HCT116 (cell line): ENCODE measurements at regions not wholly inside any gene's neighbourhood (a gene's known extent, or its start where the extent isn't known, plus 50 kb on each side); places are given as distances from the start of the nearest gene placed in this dataset.

Source experiments
- ATAC-seq: fragments of 200-7000 bp; cut with Tn5 transposase; 2 replicates; pipeline ENCODE4 v1.9.1; 2020; ENCODE audit warnings: mild to moderate bottlenecking, moderate library complexity
- BruUV-seq: library from RNA; stranded (reverse); fragments of 400-500 nt; replicated peaks from 2 replicates; lab custom pipeline; 2021; lab: Mats Ljungman, UMichigan
- CTCF ChIA-PET: fragments of 300-600 bp; sonication (Branson Sonifier 250); formaldehyde crosslinking; loops from one replicate; lab custom pipeline; 2021; ENCODE audit warnings: antibody characterized with exemption; lab: Charles Lee
- POLR2A ChIA-PET: fragments of 300-600, 350-600 bp; sonication (Branson Sonifier 250); formaldehyde crosslinking; loops from one replicate; lab custom pipeline; 2021; ENCODE audit warnings: antibody characterized with exemption; lab: Charles Lee
- RAD21 ChIA-PET, 2 experiments: fragments of 300-600 bp; sonication (Branson Sonifier 250); formaldehyde crosslinking; loops; one replicate each; lab custom pipeline; 2023; ENCODE audit warnings: low total read pairs in 2 of 2; ENCODE audit not compliant: uncharacterized antibody in 2 of 2, unreplicated experiment in 2 of 2, low non-redundant PET in 1 of 2; lab: Charles Lee
- DNase-seq: peaks from one replicate; pipeline ENCODE4 v3.0.0-alpha.2; 2010; ENCODE audit warnings: low read depth, low spot score
- H2AFZ ChIP-seq: fragments of 200-600 bp; shearing (Covaris generic), sonication (generic); 2 replicates; pipeline ENCODE4 v1.6.1; 2017; ENCODE audit warnings: low read depth, mixed run types, mixed read lengths, antibody characterized with exemption, low read length; ENCODE audit not compliant: poor library complexity, severe bottlenecking
- H3K27ac ChIP-seq: 2 replicates; pipeline ENCODE4 v1.5.1; 2012; ENCODE audit warnings: low read depth, low read length
- H3K27me3 ChIP-seq: fragments of 200-600 bp; sonication (generic); 2 replicates; pipeline ENCODE4 v1.6.1; 2016; ENCODE audit warnings: mixed run types, low read length, mixed read lengths; ENCODE audit not compliant: insufficient read depth
- H3K36me3 ChIP-seq, 2 experiments: fragments of 200-500 bp in 1 of 2; fragments of 200-600 bp in 1 of 2; sonication (Bioruptor generic) in 1 of 2; sonication (generic) in 1 of 2; 2 replicates each; pipeline versions ENCODE4 v1.5.1 to v1.6.1; 2014 to 2016; ENCODE audit warnings: low read length in 2 of 2, inconsistent platforms in 1 of 2, mixed read lengths in 1 of 2, mixed run types in 1 of 2; ENCODE audit not compliant: insufficient read depth in 2 of 2, control insufficient read depth in 1 of 2
- H3K4me1 ChIP-seq, 2 experiments: fragments of 200-600 bp in 1 of 2; sonication (generic) in 1 of 2; 2 replicates each; pipeline versions ENCODE4 v1.5.1 to v1.6.1; 2012 to 2017; ENCODE audit warnings: low read length in 2 of 2, inconsistent platforms in 1 of 2, mild to moderate bottlenecking in 1 of 2, mixed read lengths in 1 of 2, mixed run types in 1 of 2, moderate library complexity in 1 of 2; ENCODE audit not compliant: insufficient read depth in 2 of 2, control insufficient read depth in 1 of 2
- H3K4me2 ChIP-seq: fragments of 200-600 bp; sonication (generic); 2 replicates; pipeline ENCODE4 v1.6.1; 2017; ENCODE audit warnings: mixed run types, low read length, mixed read lengths
- H3K4me3 ChIP-seq, 2 experiments: fragments of 200-600 bp in 1 of 2; sonication (generic) in 1 of 2; replicated peaks in 1 of 2; 2 replicates each; pipeline ENCODE4 v1.5.1; 2011 to 2016; ENCODE audit warnings: low read length in 2 of 2, control low read depth in 1 of 2, low read depth in 1 of 2, mild to moderate bottlenecking in 1 of 2, mixed read lengths in 1 of 2, mixed run types in 1 of 2
- H3K79me2 ChIP-seq: fragments of 200-600 bp; sonication (generic); 2 replicates; pipeline ENCODE4 v1.6.1; 2017; ENCODE audit warnings: mild to moderate bottlenecking, mixed run types, low read length, moderate library complexity, mixed read lengths; ENCODE audit not compliant: insufficient read depth
- H3K9ac ChIP-seq: fragments of 200-600 bp; sonication (generic); 2 replicates; pipeline ENCODE4 v1.6.1; 2016; ENCODE audit warnings: low read length, mixed read lengths
- H3K9me2 ChIP-seq: fragments of 200-600 bp; sonication (generic), shearing (Covaris generic); 2 replicates; pipeline ENCODE4 v1.6.1; 2017; ENCODE audit warnings: mixed run types, mild to moderate bottlenecking, moderate library complexity; ENCODE audit not compliant: insufficient read depth
- H3K9me3 ChIP-seq, 2 experiments: fragments of 200-500 bp in 1 of 2; fragments of 200-600 bp in 1 of 2; sonication (Bioruptor generic) in 1 of 2; sonication (generic) in 1 of 2; 2 replicates each; pipeline ENCODE4 v1.6.1; 2014 to 2017; ENCODE audit warnings: low read length in 2 of 2, mixed read lengths in 2 of 2, inconsistent platforms in 1 of 2, low read depth in 1 of 2, mild to moderate bottlenecking in 1 of 2, mixed run types in 1 of 2, moderate library complexity in 1 of 2; ENCODE audit not compliant: control insufficient read depth in 1 of 2, insufficient read depth in 1 of 2
- H4K20me1 ChIP-seq: fragments of 200-600 bp; sonication (generic), shearing (Covaris generic); 2 replicates; pipeline ENCODE4 v1.6.1; 2017; ENCODE audit warnings: mixed run types, mild to moderate bottlenecking, moderate library complexity; ENCODE audit not compliant: insufficient read depth
- ATF3 ChIP-seq: IDR thresholded peaks from 2 replicates; pipeline ENCODE4 v1.6.1; 2012
- CBX3 ChIP-seq: IDR thresholded peaks from 2 replicates; pipeline ENCODE4 v1.6.1; 2012; ENCODE audit warnings: low read depth
- CEBPB ChIP-seq: IDR thresholded peaks from 2 replicates; pipeline ENCODE4 v1.6.1; 2012; ENCODE audit warnings: low read depth
- CTCF ChIP-seq, 3 experiments: fragments of 200-600 bp in 1 of 3; sonication (generic) in 1 of 3; IDR thresholded peaks in 2 of 3; conservative IDR thresholded peaks in 1 of 3; 2 replicates each; pipeline ENCODE4 v1.5.1; 2012 to 2017; ENCODE audit warnings: low read depth in 2 of 3, low read length in 2 of 3, antibody characterized with exemption in 1 of 3, borderline replicate concordance in 1 of 3, control low read depth in 1 of 3, mild to moderate bottlenecking in 1 of 3, mixed read lengths in 1 of 3, mixed run types in 1 of 3, moderate library complexity in 1 of 3; ENCODE audit not compliant: insufficient read depth in 1 of 3
- EZH2 ChIP-seq: fragments of 200-600 bp; sonication (generic); IDR thresholded peaks from 2 replicates; pipeline ENCODE4 v1.6.1; 2017; ENCODE audit warnings: antibody characterized with exemption, mixed run types
- EZH2phosphoT487 ChIP-seq: fragments of 200-600 bp; IDR thresholded peaks from 2 replicates; pipeline ENCODE4 v1.6.1; 2018; ENCODE audit warnings: antibody characterized with exemption, borderline replicate concordance
- FOSL1 ChIP-seq: IDR thresholded peaks from 2 replicates; pipeline ENCODE4 v1.6.1; 2012; ENCODE audit warnings: low read depth
- REST ChIP-seq: IDR thresholded peaks from 2 replicates; pipeline ENCODE4 v1.6.1; 2012; ENCODE audit warnings: low read depth
- SIN3A ChIP-seq: IDR thresholded peaks from 2 replicates; pipeline ENCODE4 v1.6.1; 2012; ENCODE audit warnings: low read depth
- SP1 ChIP-seq: IDR thresholded peaks from 2 replicates; pipeline ENCODE4 v1.6.1; 2012; ENCODE audit warnings: low read depth
- SRF ChIP-seq: IDR thresholded peaks from 2 replicates; pipeline ENCODE4 v1.6.1; 2012; ENCODE audit warnings: low read depth
- YY1 ChIP-seq: IDR thresholded peaks from 2 replicates; pipeline ENCODE4 v1.6.1; 2011; ENCODE audit warnings: low read length, low read depth, moderate library complexity, mild to moderate bottlenecking; ENCODE audit not compliant: insufficient replicate concordance; ENCODE audit errors: extremely low read depth
- ZBTB33 ChIP-seq: IDR thresholded peaks from 2 replicates; pipeline ENCODE4 v1.6.1; 2011; ENCODE audit warnings: mild to moderate bottlenecking, low read length, moderate library complexity; ENCODE audit not compliant: insufficient replicate concordance; ENCODE audit errors: extremely low read depth
- ZFX ChIP-seq: fragments of 450-650 bp; IDR thresholded peaks from 2 replicates; pipeline ENCODE4 v1.6.1; 2017
- intact Hi-C: fragments of 100-400 bp; cut with micrococcal nuclease; formaldehyde crosslinking; loops from 2 replicates; pipeline ENCODE4 v1.10.0; 2022

GRCh38 chr9:118558891-118559290 lies 810.3 kb downstream of the BRINP1 start:
- Histone ChIP-seq H3K27ac (no peak overlapping the region), H3K79me2 (no peaks in the 10 kb centered on the region), H3K9me2 (no peaks in the 10 kb centered on the region), H3K27me3 (no peaks in the 10 kb centered on the region), H3K4me2 (no peak overlapping the region), H3K4me1 (no peaks in the 10 kb centered on the region), H3K9me3 (peaks cover 8% of the 10 kb centered on the region in 2 experiments; a peak in 2 of 4 replicates), H4K20me1 (no peaks in the 10 kb centered on the region), H3K9ac (no peak overlapping the region), H3K36me3 (no peaks in the 10 kb centered on the region), H2AFZ (no peak overlapping the region), H3K4me3 (no peak overlapping the region)
- POLR2A ChIA-PET = no interaction called here
- CTCF ChIA-PET = no interaction called here
- TF ChIP-seq ATF3 (no peak), EZH2 (no peak), SRF (no peak), CBX3 (no peak), CTCF (IDR thresholded peaks at IDR 0.05 in 2 of 3, conservative IDR thresholded peaks at IDR 0.05 in 1 of 3; ENCODE audit: borderline replicate concordance in 1 of 3, insufficient read depth in 1 of 3, low read depth in 2 of 3, low read length in 2 of 3) (no peak), SP1 (no peak), CEBPB (no peak), YY1 (no peak), REST (no peak), ZFX (no peak), ZBTB33 (no peak), FOSL1 (no peak), SIN3A (no peak), EZH2phosphoT487 (no peak)
- DNase-seq (no peak), ATAC-seq (no peak)
- BruUV-seq = no TSS peak
- RAD21 ChIA-PET = no interaction called here
- intact Hi-C loops = no loop called here
